Choroid plexus epithelial cell (primary cell): ENCODE measurements at regions not wholly inside any gene's neighbourhood (a gene's known extent, or its start where the extent isn't known, plus 50 kb on each side); places are given as distances from the start of the nearest gene placed in this dataset.
"Not testable (repeated sequence)": the region's sequence is repeated elsewhere in the genome, so short reads cannot be mapped to it uniquely, and the experiment has no call there.

Source experiments
- DNase-seq: peaks from one replicate; pipeline ENCODE4 v3.0.0-alpha.2; 2010; ENCODE audit warnings: low read depth
- H3K4me3 ChIP-seq: 2 replicates; pipeline ENCODE4 v1.5.1; 2011; ENCODE audit warnings: low read depth, mild to moderate bottlenecking, control low read depth, low read length, moderate library complexity
- TF ChIP-seq, protein P1 (sequence below): conservative IDR thresholded peaks from 2 replicates; pipeline ENCODE4 v1.5.1; 2011; ENCODE audit warnings: low read depth, mild to moderate bottlenecking, control low read depth, inconsistent platforms, low read length, moderate library complexity

DNA sequence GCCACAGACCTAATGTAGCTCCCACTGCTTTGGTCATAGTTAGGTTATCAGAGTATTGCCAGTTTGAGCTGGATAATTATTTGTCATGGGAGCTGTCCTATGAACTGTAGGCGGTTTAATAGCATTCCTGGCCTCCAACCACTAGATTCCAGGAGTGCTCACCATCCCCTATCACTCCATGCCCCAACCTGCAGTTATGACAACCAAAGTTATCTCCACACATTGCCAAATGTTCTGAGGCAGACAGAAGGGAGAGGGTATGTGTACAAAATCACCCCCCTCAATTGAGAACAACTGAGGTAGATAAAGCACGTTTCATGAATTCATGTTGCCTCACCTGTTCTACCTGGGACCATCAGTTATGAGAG is 119.0 kb upstream of the CACUL1 start:
- no peak overlapping the region for H3K4me3 ChIP-seq
- DNase-seq: no peak
- TF ChIP-seq, protein P1, sequence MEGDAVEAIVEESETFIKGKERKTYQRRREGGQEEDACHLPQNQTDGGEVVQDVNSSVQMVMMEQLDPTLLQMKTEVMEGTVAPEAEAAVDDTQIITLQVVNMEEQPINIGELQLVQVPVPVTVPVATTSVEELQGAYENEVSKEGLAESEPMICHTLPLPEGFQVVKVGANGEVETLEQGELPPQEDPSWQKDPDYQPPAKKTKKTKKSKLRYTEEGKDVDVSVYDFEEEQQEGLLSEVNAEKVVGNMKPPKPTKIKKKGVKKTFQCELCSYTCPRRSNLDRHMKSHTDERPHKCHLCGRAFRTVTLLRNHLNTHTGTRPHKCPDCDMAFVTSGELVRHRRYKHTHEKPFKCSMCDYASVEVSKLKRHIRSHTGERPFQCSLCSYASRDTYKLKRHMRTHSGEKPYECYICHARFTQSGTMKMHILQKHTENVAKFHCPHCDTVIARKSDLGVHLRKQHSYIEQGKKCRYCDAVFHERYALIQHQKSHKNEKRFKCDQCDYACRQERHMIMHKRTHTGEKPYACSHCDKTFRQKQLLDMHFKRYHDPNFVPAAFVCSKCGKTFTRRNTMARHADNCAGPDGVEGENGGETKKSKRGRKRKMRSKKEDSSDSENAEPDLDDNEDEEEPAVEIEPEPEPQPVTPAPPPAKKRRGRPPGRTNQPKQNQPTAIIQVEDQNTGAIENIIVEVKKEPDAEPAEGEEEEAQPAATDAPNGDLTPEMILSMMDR: no peak

DNA sequence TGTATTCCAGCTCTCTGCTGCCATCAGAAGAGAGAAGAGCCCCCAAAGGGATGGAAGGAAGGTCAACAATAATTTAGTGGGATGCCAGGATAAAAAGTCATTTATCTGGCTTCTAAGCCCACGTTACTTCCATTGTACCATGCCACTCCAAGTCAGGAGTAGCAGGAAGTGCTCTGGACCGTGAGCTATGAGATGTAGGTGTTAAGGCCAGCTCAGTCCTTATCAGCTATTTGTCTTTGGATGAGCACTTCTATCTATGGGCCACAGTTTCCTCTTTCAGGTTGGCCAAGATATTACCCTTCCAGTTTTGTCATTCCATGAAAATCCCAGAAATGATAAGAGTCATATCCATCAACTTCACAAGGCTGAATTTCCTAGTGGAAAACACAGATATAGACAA is 119.4 kb upstream of the CACUL1 start:
- TF ChIP-seq, protein P1: no peak

DNA sequence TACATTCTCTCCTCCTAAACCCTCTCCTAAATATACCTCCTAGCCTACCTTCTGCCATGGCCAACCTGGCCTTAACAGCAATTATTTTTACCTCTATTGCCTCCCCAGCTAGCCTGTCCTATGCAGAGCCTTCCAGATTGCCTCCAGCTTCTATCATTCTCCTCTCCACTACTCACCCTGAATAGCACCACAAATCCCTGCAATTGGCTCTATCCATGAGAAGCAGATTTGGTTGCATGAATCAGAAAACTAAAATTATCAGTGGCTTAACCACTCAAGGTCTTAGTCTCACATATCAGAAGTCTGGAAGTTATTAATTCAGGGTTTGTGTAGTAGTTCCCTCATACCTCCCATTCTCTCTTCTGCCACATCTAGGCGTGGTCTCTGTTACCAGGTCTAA is 120.3 kb upstream of the CACUL1 start:
- H3K4me3 ChIP-seq: no peak overlapping the region
- TF ChIP-seq, protein P1: no peak
- no peak for DNase-seq

More for the DNA sequence above, 119.4 kb upstream of the CACUL1 start:
- no peak overlapping the region for H3K4me3 ChIP-seq
- no peak for DNase-seq

DNA sequence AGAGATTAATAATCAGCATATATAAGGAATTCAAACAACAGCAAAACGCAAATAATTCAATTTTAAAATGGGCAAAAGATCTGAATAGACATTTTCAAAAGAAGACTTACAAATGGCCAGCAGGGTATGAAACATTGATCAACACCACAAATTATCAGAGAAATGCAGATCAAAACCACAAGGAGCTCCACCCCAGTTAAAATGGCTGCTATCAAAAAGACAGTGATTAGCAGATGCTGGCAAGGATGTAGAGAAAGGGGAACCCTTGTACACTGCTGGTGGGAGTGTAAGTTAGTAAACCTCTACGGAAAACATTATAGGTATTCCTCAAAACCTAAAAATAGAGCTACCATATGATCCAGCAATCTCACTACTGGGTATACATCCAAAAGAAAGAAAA is 128.0 kb upstream of the CACUL1 start:
- no peak overlapping the region for H3K4me3 ChIP-seq
- TF ChIP-seq, protein P1: no peak
- DNase-seq: no peak

DNA sequence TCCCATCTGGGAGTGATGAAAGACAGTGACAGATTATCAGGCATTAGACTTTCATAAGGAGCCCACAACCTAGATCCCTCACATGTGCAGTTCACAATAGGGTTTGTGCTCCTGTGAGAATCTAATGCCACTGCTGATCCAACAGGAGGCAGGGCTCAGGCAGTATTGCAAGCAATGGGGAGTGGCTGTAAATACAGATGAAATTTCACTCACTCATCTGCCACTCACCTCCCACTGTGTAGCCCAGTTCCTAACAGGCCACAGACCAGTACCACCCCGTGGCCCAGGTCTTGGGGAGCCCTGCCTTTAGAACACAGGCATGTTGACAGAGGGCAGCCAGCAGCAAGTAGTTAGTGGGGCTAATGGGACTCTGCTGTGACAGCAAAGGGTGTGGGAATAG is 137.3 kb upstream of the NANOS1 start:
- TF ChIP-seq, protein P1: no peak
- no peak for DNase-seq
- no peak overlapping the region for H3K4me3 ChIP-seq

DNA sequence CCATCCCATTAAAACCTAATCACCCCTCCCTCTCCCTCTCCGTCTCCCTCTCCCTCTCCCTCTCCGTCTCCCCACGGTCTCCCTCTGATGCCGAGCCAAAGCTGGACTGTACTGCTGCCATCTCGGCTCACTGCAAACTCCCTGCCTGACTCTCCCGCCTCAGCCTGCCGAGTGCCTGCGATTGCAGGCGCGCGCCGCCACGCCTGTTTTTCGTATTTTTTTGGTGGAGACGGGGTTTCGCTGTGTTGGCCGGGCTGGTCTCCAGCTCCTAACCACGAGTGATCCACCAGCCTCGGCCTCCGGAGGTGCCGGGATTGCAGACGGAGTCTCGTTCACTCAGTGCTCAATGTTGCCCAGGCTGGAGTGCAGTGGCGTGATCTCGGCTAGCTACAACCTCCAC is 134.6 kb upstream of the NANOS1 start:
- H3K4me3 ChIP-seq, DNase-seq: not testable (repeated sequence)

DNA sequence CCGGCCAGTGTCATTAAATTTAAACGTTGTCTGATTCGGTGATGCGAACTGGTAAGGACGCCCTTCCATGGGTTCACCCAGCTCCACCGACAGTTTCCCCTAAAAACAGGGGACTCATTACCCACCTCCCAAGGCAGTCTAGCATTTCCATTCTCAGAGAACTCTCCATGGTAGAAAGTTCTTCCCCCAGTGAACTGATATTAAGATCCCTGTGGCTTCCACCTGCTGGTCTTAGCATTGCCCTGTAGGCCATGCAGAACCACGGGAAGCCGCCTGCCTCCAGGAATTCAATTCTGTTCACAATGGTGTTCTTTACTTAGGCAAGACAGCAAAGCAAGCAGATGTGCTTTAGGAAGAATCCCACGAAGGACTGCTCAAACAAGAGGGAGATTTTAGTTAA is 128.9 kb upstream of the NANOS1 start:
- TF ChIP-seq, protein P1: no peak
- peak; percentile 7 for DNase-seq
- H3K4me3 ChIP-seq: no peak overlapping the region

DNA sequence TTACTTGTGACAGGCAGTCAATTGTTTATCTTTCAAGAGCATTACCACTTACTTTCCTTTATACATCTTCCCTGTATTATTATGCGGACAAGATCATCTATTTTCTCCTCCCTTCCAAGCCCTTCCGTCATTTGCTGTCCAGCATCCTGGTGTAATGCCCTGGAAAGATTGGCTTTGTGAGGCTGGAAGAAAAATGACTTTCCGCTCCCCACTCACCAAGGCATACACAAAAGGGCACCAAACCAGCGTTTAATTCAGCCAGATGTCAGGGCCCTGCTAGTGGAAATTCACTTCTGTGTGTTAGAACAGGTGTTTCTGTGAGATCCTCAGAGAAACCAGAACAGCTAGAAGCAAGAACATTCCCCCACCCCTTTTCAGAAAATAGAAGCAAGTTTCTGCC is 128.1 kb upstream of the NANOS1 start:
- TF ChIP-seq, protein P1: no peak
- H3K4me3 ChIP-seq: no peak overlapping the region
- DNase-seq: no peak
